SK-N-DZ (cell line): ENCODE measurements at regions not wholly inside any gene's neighbourhood (a gene's known extent, or its start where the extent isn't known, plus 50 kb on each side); places are given as distances from the start of the nearest gene placed in this dataset.
"Not testable (repeated sequence)": the region's sequence is repeated elsewhere in the genome, so short reads cannot be mapped to it uniquely, and the experiment has no call there.

Source experiments
- DNase-seq: peaks from one replicate; pipeline ENCODE4 v3.0.0-alpha.2; 2015; ENCODE audit warnings: low spot score

GRCh38 chr14:55893705-55894104 is 224.5 kb upstream of the PELI2 start:
- no peak for DNase-seq

DNA sequence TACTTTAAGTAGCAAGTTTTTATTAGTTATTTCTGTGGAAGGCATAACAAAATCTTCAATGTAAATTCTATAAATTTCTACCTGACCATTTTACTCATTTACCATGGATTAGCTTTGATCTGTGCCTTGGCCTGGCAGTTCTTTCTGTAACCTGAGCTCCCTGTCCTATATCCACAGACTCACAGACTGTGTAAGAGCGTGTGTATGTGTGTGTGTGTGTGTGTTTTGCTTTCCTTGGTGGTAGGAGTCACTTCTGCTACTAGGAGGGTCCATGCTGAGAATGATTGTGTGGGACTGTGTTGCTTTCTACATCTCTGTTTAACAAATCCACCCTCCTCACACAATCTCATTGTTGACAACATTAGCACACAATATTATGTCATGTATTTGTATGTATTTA is 221.2 kb upstream of the PELI2 start:
- no peak for DNase-seq

DNA sequence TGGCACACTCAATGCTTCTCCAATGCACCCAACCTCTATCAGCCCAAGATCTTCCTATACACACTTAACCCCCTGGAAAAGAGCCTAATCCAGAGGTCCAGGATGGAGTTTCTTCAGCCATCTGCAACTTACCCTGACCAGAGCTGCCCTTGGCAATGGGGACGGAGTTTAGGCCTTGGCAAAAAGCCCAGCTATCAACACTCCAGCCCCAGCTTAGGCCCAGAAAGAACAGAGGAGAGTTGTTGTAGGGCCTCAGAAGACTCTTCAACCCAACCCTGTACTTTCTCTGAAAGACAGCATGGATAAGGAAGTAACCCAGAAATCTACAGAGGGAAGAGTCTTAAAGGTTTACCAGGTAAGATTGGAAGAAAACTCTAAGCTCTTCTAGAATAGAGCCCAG is 219.3 kb upstream of the PELI2 start:
- DNase-seq, result no peak

DNA sequence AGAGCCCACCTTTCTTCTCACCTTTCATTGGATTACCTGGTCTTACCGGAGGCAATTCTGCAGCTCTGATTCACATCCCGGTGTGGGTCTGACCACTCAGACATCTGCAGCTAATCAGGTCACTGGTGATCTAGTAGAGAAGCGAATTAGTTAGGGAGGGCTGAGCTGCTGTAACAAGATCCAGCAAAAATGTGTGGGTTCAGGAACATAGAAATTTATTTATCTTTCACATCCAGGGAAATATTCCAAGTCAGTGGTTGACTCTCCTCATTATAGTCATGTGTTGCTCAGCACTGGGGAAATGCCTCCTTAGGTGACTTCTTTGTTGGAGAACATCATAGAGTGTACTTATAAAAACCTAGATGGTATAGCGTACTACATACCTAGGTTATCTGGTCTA is 218.7 kb upstream of the PELI2 start:
- DNase-seq, result no peak

DNA sequence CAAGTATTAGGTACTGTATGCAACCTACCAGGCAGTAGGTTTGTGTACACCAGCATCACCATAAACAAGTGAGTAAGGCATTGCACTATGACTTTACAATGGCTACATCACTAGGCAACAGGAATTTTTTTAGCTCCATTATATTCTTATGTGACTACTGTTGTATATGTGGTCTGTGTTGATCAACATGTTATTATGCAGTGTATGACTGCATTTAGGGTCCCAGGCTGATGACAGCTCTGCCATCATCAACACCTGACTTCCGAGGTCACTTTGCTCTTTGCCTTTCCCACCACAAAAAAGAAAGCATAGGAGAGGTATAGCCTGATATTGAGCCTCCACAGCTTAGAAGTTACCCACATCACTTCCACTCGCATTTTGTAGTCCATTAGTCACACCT is 217.5 kb upstream of the PELI2 start:
- DNase-seq, result no peak

DNA sequence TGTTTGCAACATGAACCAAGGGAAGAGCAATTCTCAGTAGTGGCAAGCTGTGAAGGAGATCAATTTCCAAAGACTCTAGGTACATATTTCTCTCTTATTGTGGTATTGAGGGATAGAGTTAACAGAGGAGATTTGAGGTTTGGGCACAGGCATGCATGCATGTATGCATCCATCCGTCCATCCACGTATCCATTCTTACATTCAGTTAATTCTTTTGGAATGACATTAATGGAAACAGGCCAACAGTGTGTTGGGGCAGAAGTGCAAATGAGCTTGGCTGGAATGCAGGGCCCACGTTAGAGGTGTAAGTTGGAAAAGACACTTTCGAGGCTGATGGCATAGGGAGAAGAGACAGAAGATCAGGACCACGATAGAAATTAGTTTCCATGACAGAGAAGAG is 216.9 kb upstream of the PELI2 start:
- no peak for DNase-seq

- DNase-seq, result no peak
Measured at GRCh38 chr14:55902241-55902640, 216.0 kb upstream of the PELI2 start.

DNA sequence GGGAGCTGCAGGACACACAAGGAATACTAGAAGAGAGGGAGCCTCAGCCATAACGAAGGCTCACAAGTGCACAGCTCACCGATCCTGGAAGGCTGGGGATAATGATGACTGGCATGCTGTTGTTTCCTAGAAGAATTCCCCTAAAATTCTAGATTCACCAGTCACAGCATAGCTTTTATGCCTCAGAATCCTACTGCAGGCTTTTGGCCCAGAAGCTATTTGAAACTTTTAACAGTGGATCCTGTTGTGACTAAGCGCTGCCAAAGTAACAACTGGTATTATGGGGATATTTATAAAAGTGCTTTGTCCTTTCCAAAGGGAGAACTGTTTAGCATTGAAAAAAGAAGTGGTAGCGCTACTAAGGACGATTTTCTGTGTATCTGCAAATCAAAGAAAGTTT is 214.1 kb upstream of the PELI2 start:
- DNase-seq, result no peak

DNA sequence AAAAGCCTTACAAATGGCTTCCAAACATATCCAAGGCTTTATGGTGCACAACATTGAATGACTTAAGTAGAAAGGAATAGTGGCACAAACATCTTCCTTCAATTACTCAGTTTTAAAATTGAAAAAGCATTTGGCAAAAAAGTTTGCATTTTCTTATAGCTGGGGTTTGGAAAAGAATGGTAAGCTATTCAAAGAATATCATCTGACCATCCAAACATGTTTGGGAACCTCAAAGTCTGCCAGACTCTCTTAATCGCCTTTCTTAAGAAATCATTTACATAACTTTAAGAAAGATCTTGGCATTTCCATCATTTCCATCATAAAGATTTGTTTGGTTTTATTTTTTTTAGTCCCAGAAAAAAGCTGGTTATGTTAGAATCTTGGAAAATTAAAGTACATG is 210.1 kb upstream of the PELI2 start:
- no peak for DNase-seq

GRCh38 chr14:55909879-55910278 is 208.3 kb upstream of the PELI2 start:
- no peak for DNase-seq

- no peak for DNase-seq
Measured at GRCh38 chr14:55910601-55911243, 207.5 kb upstream of the PELI2 start.

- DNase-seq, result no peak
Measured at GRCh38 chr14:55911776-55912175, 206.4 kb upstream of the PELI2 start.

DNA sequence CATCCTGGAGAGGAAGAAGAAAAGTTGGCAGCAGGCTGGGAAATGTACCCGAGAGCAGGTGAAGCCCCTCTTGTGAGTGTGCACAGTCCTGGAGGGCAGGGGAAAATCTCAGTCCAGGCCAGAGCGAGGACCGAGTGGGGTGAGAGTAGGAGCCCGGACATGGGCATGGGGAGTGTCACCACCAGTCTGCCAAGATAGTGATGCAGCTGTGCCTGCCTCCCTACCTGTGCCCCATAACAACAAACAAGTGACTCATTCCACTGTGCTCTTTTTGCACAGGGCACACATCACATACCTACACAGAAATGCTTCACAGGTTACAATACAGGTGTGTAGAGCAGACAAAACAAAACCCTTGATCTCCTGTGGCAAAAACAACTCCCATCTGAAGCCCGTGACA is 205.9 kb upstream of the PELI2 start:
- no peak for DNase-seq

DNA sequence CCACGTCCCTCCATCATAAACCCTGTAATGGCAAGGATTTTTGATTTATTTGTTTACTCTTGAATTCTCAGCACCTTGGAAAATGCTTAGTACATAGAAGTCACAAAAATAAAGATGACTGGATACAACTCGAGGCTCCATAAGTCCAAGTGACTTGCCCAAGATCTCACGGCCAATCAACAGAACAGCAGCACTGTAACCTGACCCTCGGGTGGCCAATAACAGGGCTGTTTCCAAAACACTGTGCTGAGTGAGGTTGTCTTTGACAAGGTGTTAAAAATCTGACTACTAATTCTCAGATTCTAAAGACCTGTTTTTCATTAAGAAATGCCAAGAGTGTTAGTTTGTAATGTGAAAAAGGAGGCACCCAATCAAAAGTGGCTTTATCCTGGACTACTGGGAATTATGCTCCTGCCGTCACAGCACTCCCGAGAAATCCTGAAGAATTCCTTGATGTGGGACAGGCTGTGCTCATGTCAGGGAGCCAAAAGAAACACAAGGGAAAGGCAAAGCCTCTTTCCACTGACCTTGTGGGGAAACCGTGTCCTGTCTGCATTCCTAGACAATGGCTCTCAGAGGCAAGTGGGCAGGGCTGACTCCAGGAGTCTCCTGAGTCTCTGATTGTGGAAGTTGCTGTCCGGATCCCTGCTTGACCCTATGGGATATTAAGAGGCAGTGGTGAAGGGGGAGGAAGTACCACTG is 204.7 kb upstream of the PELI2 start:
- no peak for DNase-seq

DNA sequence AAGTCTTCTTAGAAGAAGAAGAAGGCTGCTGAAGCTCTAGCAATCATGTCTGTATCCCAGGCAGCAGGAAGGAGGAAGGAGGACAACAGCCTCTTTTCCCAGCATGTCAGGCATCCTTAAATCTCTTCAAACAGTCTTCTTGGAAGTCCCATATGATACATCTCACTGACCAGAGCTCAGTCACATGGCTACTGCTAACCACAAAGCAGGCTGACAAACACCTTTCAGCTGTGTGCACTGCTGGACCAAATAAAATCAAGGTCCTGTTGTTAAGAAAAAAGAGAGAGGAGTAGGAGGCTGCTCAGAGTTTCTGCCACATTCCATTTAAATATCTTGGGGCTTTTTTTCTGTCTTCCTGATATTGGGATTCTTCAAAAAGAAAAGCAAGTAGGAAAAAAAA is 203.4 kb upstream of the PELI2 start:
- DNase-seq, result no peak

DNA sequence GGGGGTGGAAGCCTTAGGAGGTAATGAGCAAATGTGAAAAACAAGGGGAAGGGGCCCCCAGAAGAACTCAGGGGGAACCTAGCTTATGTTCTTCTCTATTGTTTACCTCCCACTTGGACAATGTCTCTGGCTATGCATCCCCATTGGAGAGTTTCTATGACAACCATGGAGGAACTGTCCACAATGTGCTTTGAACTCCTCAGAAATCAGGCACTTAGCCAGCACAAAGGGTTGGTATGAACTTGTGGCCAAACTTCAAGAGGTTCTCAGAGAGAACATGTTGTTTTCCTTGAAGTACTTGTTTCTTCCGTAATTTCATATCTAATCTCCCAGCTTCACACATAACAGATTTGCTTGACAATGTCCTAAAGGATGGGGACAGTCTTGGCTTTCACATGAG is 202.8 kb upstream of the PELI2 start:
- no peak for DNase-seq

- not testable (repeated sequence) for DNase-seq
Measured at GRCh38 chr14:55919800-55920199, 198.4 kb upstream of the PELI2 start.

DNA sequence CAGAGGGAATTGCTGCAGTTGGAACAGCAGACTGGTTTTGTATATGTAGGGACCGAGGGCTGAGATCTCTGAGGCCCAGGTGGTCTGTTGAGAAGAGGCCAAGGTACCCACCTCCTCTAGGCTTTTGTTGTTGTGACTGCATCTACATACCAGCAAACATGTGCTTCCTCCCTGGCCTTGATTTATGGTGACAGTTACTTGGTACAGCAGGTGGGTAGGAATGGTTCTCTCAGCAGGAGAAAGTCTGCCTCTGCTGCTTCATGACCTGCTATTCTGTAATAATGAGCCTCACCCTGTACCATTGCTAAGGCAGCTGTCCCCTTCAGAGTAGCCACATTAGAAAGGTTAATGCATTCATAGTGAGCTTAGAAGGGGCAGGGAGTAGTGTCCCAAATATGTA is 196.7 kb upstream of the PELI2 start:
- DNase-seq, result no peak

- DNase-seq, result no peak
Measured at GRCh38 chr14:55926007-55926406, 192.2 kb upstream of the PELI2 start.

GRCh38 chr14:55927028-55927427 is 191.2 kb upstream of the PELI2 start:
- DNase-seq, result no peak

- no peak for DNase-seq
Measured at GRCh38 chr14:55928276-55928675, 189.9 kb upstream of the PELI2 start.

GRCh38 chr14:55929136-55929535 is 189.1 kb upstream of the PELI2 start:
- no peak for DNase-seq

- DNase-seq, result no peak
Measured at GRCh38 chr14:55930016-55930784, 188.0 kb upstream of the PELI2 start.
